ENCODE measurements at regions not wholly inside any gene's neighbourhood (a gene's known extent, or its start where the extent isn't known, plus 50 kb on each side); places are given as distances from the start of the nearest gene placed in this dataset.

DNA sequence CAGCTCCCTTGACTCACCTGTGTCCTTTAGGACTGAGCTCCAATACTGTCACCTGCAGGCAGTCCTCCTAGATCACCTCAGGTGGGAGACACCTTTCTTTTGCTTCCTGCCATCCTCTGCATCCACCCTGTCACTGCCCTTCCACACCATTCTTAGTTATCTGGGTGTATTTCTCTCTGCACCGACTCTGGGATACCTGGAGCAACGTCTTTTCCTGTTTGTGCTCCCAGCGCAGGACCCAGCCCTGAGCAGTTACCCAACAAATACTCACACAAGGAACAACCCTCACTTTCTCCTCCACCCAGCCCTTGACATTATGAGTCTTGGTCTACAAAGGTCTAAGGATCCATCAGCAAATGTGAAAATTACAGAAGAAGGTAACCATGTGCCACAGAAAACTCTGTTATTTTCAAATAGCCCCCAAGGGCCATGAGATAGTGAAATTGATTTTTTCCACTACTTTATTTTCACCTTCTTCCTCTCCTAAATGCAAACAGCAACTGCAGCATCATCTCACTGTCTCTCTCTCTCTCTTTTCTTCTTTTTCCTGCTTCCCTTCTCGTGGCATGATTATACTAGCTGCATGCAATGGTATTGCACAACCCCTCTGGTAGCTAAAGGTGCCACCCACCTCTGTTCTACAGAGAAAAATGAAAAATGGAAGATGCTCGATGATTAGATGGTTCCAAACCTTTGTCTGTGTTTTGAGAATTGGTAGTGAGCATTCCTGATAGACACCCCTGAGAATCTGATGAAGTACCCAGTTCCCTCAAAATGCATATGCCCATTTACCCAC lies 89.0 kb downstream of the MIS18A start:
- Histone ChIP-seq H3K9me3 (ENCODE audit: low read depth, low read length) (no peaks in the 10 kb centered on the region), H3K4me3 (no peak overlapping the region), H3K36me3 (ENCODE audit: insufficient read depth, low read length) (no peaks in the 10 kb centered on the region), H3K27ac (no peak overlapping the region), H3K9ac (ENCODE audit: insufficient read length) (no peak overlapping the region)
- no peak for TF ChIP-seq POLR2AphosphoS5 (IDR thresholded peaks at IDR 0.05; ENCODE audit: borderline replicate concordance, low read depth, low read length)
- TF ChIP-seq FOXP2 (optimal IDR thresholded peaks at IDR 0.05; ENCODE audit: control extremely low read depth, extremely low read length, insufficient read depth) = no peak
- no peak for TF ChIP-seq EZH2 (IDR thresholded peaks at IDR 0.05)
- DNase-seq (ENCODE audit: low read depth, low spot score) = no peak

GRCh38 chr21:32186804-32187203 lies 92.0 kb downstream of the MIS18A start:
- no peak overlapping the region for H3K4me3 ChIP-seq
- H3K27ac ChIP-seq = no peak overlapping the region
- TF ChIP-seq POLR2AphosphoS5 (IDR thresholded peaks at IDR 0.05; ENCODE audit: borderline replicate concordance, low read depth, low read length) (no peak), FOXP2 (optimal IDR thresholded peaks at IDR 0.05; ENCODE audit: control extremely low read depth, extremely low read length, insufficient read depth) (no peak), EZH2 (IDR thresholded peaks at IDR 0.05) (no peak)
- H3K9me3 ChIP-seq (ENCODE audit: low read depth, low read length) = no peaks in the 10 kb centered on the region
- no peak for DNase-seq (ENCODE audit: low read depth, low spot score)
- no peak overlapping the region for H3K9ac ChIP-seq (ENCODE audit: insufficient read length)
- H3K36me3 ChIP-seq (ENCODE audit: insufficient read depth, low read length) = no peaks in the 10 kb centered on the region

DNA sequence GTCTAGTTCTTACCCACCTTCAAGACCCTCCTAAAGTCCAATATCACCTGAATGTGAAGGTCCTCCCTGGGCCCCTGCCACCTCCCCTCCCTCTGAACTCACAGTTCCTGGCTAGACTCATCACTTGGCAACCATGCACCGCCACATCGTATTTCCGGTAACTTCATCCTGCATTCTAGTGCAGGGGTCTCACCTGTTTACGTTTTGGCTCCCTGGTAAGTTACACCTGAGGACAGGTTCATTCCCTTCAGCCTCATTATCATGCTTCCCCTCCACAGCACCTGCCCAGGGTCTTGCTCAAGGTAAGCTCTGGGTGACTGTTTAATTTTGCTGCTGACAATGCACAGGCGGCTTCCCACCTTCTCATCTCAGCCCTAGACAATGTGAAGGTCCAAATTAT lies 93.1 kb downstream of the MIS18A start:
- TF ChIP-seq POLR2AphosphoS5 (IDR thresholded peaks at IDR 0.05; ENCODE audit: borderline replicate concordance, low read depth, low read length) (no peak), FOXP2 (optimal IDR thresholded peaks at IDR 0.05; ENCODE audit: control extremely low read depth, extremely low read length, insufficient read depth) (no peak), EZH2 (IDR thresholded peaks at IDR 0.05) (no peak)
- H3K9me3 ChIP-seq (ENCODE audit: low read depth, low read length) = no peaks in the 10 kb centered on the region
- DNase-seq (ENCODE audit: low read depth, low spot score) = no peak
- H3K36me3 ChIP-seq (ENCODE audit: insufficient read depth, low read length) = no peaks in the 10 kb centered on the region
- no peak overlapping the region for H3K27ac ChIP-seq
- H3K9ac ChIP-seq (ENCODE audit: insufficient read length) = no peak overlapping the region
- H3K4me3 ChIP-seq = no peak overlapping the region

GRCh38 chr21:32185103-32185502 lies 93.7 kb downstream of the MIS18A start:
- no peak for DNase-seq (ENCODE audit: low read depth, low spot score)
- Histone ChIP-seq H3K27ac (no peak overlapping the region), H3K9me3 (ENCODE audit: low read depth, low read length) (no peaks in the 10 kb centered on the region), H3K9ac (ENCODE audit: insufficient read length) (no peak overlapping the region), H3K36me3 (ENCODE audit: insufficient read depth, low read length) (no peaks in the 10 kb centered on the region), H3K4me3 (no peak overlapping the region)
- TF ChIP-seq POLR2AphosphoS5 (IDR thresholded peaks at IDR 0.05; ENCODE audit: borderline replicate concordance, low read depth, low read length) (no peak), EZH2 (IDR thresholded peaks at IDR 0.05) (no peak), FOXP2 (optimal IDR thresholded peaks at IDR 0.05; ENCODE audit: control extremely low read depth, extremely low read length, insufficient read depth) (no peak)

DNA sequence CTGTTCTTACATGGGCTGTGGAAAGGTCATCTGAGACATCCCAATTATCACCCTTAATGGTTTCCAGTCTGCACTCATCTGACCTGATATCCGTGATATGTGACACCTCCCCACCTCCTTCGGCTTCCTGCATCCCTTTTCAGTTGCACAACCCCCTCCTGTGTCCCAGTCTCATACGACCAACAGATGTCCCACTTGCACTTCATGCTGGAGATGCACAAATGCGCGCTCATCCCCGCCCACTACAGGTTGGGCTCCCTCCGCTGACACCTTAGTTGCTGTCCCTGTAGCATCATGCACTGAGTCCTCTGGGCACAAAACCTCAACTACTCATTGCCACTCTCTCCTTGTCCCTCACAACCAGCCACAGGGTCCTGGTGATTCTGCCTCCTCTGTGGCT lies 94.4 kb downstream of the MIS18A start:
- no peaks in the 10 kb centered on the region for H3K9me3 ChIP-seq (ENCODE audit: low read depth, low read length)
- H3K27ac ChIP-seq = no peak overlapping the region
- TF ChIP-seq FOXP2 (optimal IDR thresholded peaks at IDR 0.05; ENCODE audit: control extremely low read depth, extremely low read length, insufficient read depth) (no peak), POLR2AphosphoS5 (IDR thresholded peaks at IDR 0.05; ENCODE audit: borderline replicate concordance, low read depth, low read length) (no peak), EZH2 (IDR thresholded peaks at IDR 0.05) (no peak)
- H3K36me3 ChIP-seq (ENCODE audit: insufficient read depth, low read length) = no peaks in the 10 kb centered on the region
- H3K9ac ChIP-seq (ENCODE audit: insufficient read length) = no peak overlapping the region
- DNase-seq (ENCODE audit: low read depth, low spot score) = no peak
- no peak overlapping the region for H3K4me3 ChIP-seq

- H3K27ac ChIP-seq = no peak overlapping the region
- H3K9ac ChIP-seq (ENCODE audit: insufficient read length) = no peak overlapping the region
- H3K9me3 ChIP-seq (ENCODE audit: low read depth, low read length) = no peaks in the 10 kb centered on the region
- TF ChIP-seq POLR2AphosphoS5 (IDR thresholded peaks at IDR 0.05; ENCODE audit: borderline replicate concordance, low read depth, low read length) (no peak), FOXP2 (optimal IDR thresholded peaks at IDR 0.05; ENCODE audit: control extremely low read depth, extremely low read length, insufficient read depth) (no peak), EZH2 (IDR thresholded peaks at IDR 0.05) (no peak)
- no peaks in the 10 kb centered on the region for H3K36me3 ChIP-seq (ENCODE audit: insufficient read depth, low read length)
- DNase-seq (ENCODE audit: low read depth, low spot score) = no peak
- no peak overlapping the region for H3K4me3 ChIP-seq
Observed at GRCh38 chr21:32184065-32184464, 94.8 kb downstream of the MIS18A start.

DNA sequence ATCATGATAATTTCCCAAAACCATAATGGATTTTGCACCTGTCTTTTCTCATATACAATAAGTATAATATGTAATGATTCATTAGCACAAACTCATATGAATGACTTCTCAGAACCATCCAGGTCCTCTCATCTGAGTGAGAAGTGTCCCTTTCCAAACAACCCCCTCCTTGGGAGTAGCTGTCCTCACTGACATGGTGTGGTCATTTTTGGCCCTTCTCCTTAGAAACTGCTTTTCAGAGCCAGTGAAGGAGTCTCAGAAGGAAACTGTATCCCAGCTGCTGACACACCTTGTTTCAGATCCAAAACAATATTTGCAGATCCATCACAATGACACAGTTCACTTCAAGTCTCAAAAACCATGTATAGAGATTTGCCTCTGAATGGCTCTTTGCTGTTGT lies 95.5 kb downstream of the MIS18A start:
- no peak overlapping the region for H3K9ac ChIP-seq (ENCODE audit: insufficient read length)
- DNase-seq (ENCODE audit: low read depth, low spot score) = no peak
- H3K36me3 ChIP-seq (ENCODE audit: insufficient read depth, low read length) = no peaks in the 10 kb centered on the region
- no peak overlapping the region for H3K27ac ChIP-seq
- no peaks in the 10 kb centered on the region for H3K9me3 ChIP-seq (ENCODE audit: low read depth, low read length)
- TF ChIP-seq EZH2 (IDR thresholded peaks at IDR 0.05) (no peak), POLR2AphosphoS5 (IDR thresholded peaks at IDR 0.05; ENCODE audit: borderline replicate concordance, low read depth, low read length) (no peak), FOXP2 (optimal IDR thresholded peaks at IDR 0.05; ENCODE audit: control extremely low read depth, extremely low read length, insufficient read depth) (no peak)
- no peak overlapping the region for H3K4me3 ChIP-seq

GRCh38 chr21:32182449-32182848 lies 96.4 kb downstream of the MIS18A start:
- Histone ChIP-seq H3K4me3 (no peak overlapping the region), H3K9me3 (ENCODE audit: low read depth, low read length) (no peaks in the 10 kb centered on the region), H3K36me3 (ENCODE audit: insufficient read depth, low read length) (no peaks in the 10 kb centered on the region), H3K27ac (no peak overlapping the region), H3K9ac (ENCODE audit: insufficient read length) (no peak overlapping the region)
- TF ChIP-seq EZH2 (IDR thresholded peaks at IDR 0.05) (no peak), FOXP2 (optimal IDR thresholded peaks at IDR 0.05; ENCODE audit: control extremely low read depth, extremely low read length, insufficient read depth) (no peak), POLR2AphosphoS5 (IDR thresholded peaks at IDR 0.05; ENCODE audit: borderline replicate concordance, low read depth, low read length) (no peak)
- no peak for DNase-seq (ENCODE audit: low read depth, low spot score)

DNA sequence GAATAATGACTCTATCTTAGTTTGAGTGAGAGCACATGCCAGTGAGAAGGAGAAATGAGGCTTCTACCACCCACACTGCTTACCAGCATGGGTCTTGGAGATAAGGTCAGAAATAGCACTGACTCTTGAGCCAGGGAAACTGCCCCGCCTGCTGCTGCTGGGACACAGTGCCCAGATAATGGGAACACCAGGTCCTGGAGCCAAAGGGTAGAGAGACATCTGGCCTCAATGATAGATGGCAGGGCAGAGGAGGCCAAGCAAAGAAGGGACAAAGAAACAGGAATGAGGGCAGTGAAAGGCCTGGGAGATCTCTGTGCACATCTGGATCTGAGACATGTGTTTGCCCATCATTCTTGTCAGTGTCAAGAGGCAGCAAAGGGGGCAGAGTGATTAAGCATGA lies 97.4 kb downstream of the MIS18A start:
- Histone ChIP-seq H3K4me3 (no peak overlapping the region), H3K9ac (ENCODE audit: insufficient read length) (no peak overlapping the region), H3K36me3 (ENCODE audit: insufficient read depth, low read length) (no peaks in the 10 kb centered on the region), H3K9me3 (ENCODE audit: low read depth, low read length) (no peaks in the 10 kb centered on the region), H3K27ac (no peak overlapping the region)
- no peak for DNase-seq (ENCODE audit: low read depth, low spot score)
- no peak for TF ChIP-seq EZH2 (IDR thresholded peaks at IDR 0.05)
- no peak for TF ChIP-seq POLR2AphosphoS5 (IDR thresholded peaks at IDR 0.05; ENCODE audit: borderline replicate concordance, low read depth, low read length)
- no peak for TF ChIP-seq FOXP2 (optimal IDR thresholded peaks at IDR 0.05; ENCODE audit: control extremely low read depth, extremely low read length, insufficient read depth)

All from SK-N-MC (cell line).